GM19455 (cell line): ENCODE measurements at regions not wholly inside any gene's neighbourhood (a gene's known extent, or its start where the extent isn't known, plus 50 kb on each side); places are given as distances from the start of the nearest gene placed in this dataset.

ENCODE experiments used
- ATAC-seq: cut with Tn5 transposase; IDR thresholded peaks from one replicate; pipeline ENCODE4 v1.9.1; 2021; ENCODE audit not compliant: unreplicated experiment

- no peak for ATAC-seq
Measured at GRCh38 chr20:11231742-11232648, 558.2 kb upstream of the JAG1 start.

GRCh38 chr20:11232896-11233295 lies 559.1 kb upstream of the JAG1 start:
- ATAC-seq: no peak

- no peak for ATAC-seq
Measured at GRCh38 chr20:11234181-11234580, 560.4 kb upstream of the JAG1 start.

- ATAC-seq: no peak
Measured at GRCh38 chr20:11234608-11235007, 560.8 kb upstream of the JAG1 start.

- ATAC-seq: no peak
Measured at GRCh38 chr20:11235058-11235457, 561.3 kb upstream of the JAG1 start.

- ATAC-seq: no peak
Measured at GRCh38 chr20:11242320-11242719, 568.5 kb upstream of the JAG1 start.

GRCh38 chr20:11245431-11245830 lies 571.6 kb upstream of the JAG1 start:
- ATAC-seq: no peak

GRCh38 chr20:11246251-11246775 lies 572.5 kb upstream of the JAG1 start:
- no peak for ATAC-seq

GRCh38 chr20:11247046-11248010 lies 573.5 kb upstream of the JAG1 start:
- no peak for ATAC-seq

GRCh38 chr20:11248011-11248409 lies 574.2 kb upstream of the JAG1 start:
- ATAC-seq: no peak

GRCh38 chr20:11248687-11249638 lies 575.2 kb upstream of the JAG1 start:
- ATAC-seq: no peak

GRCh38 chr20:11249683-11250082 lies 575.9 kb upstream of the JAG1 start:
- no peak for ATAC-seq

GRCh38 chr20:11252447-11252846 lies 578.6 kb upstream of the JAG1 start:
- no peak for ATAC-seq

- ATAC-seq: no peak
Measured at GRCh38 chr20:11255455-11255854, 581.7 kb upstream of the JAG1 start.

- no peak for ATAC-seq
Measured at GRCh38 chr20:11255860-11256259, 582.1 kb upstream of the JAG1 start.

GRCh38 chr20:11260611-11261010 lies 586.8 kb upstream of the JAG1 start:
- no peak for ATAC-seq

- ATAC-seq: no peak
Measured at GRCh38 chr20:11261533-11262000, 587.8 kb upstream of the JAG1 start.

- ATAC-seq: no peak
Measured at GRCh38 chr20:11266571-11266970, 592.8 kb upstream of the JAG1 start.

GRCh38 chr20:11267131-11267761 lies 593.4 kb upstream of the JAG1 start:
- no peak for ATAC-seq
